Trophoblast cell (in vitro differentiated cells and primary cell): ENCODE measurements at regions not wholly inside any gene's neighbourhood (a gene's known extent, or its start where the extent isn't known, plus 50 kb on each side); places are given as distances from the start of the nearest gene placed in this dataset.

Experiments used
- DNase-seq, 2 donors: peaks; one replicate each; pipeline ENCODE4 v3.0.0-alpha.2; 2016
- H2AFZ ChIP-seq: 2 replicates; pipeline ENCODE4 v1.6.1; 2013; ENCODE audit warnings: low read length, moderate library complexity, mild to moderate bottlenecking; ENCODE audit not compliant: insufficient read depth, poor library complexity
- H2AK5ac ChIP-seq: 2 replicates; pipeline ENCODE4 v1.6.1; 2013; ENCODE audit warnings: mild to moderate bottlenecking, low read length
- H2BK120ac ChIP-seq: 2 replicates; pipeline ENCODE4 v1.6.1; 2013; ENCODE audit warnings: low read length, mild to moderate bottlenecking, moderate library complexity; ENCODE audit not compliant: insufficient read depth, poor library complexity
- H2BK12ac ChIP-seq: 2 replicates; pipeline ENCODE4 v1.6.1; 2013; ENCODE audit warnings: mild to moderate bottlenecking, low read length, moderate library complexity
- H2BK5ac ChIP-seq: 2 replicates; pipeline ENCODE4 v1.6.1; 2013; ENCODE audit warnings: low read length, low read depth, moderate library complexity, mild to moderate bottlenecking; ENCODE audit not compliant: poor library complexity
- H3K14ac ChIP-seq: 2 replicates; pipeline ENCODE4 v1.6.1; 2013; ENCODE audit warnings: mild to moderate bottlenecking, low read length
- H3K18ac ChIP-seq: 2 replicates; pipeline ENCODE4 v1.6.1; 2013; ENCODE audit warnings: mild to moderate bottlenecking, low read length
- H3K23ac ChIP-seq: 2 replicates; pipeline ENCODE4 v1.6.1; 2013; ENCODE audit warnings: low read length
- H3K27ac ChIP-seq: 2 replicates; pipeline ENCODE4 v1.5.1; 2013; ENCODE audit warnings: low read depth, mild to moderate bottlenecking, inconsistent platforms, low read length, moderate library complexity
- H3K27me3 ChIP-seq: 2 replicates; pipeline ENCODE4 v1.6.1; 2013; ENCODE audit warnings: inconsistent platforms, mild to moderate bottlenecking, low read length, moderate library complexity; ENCODE audit not compliant: insufficient read depth
- H3K36me3 ChIP-seq, 2 experiments: 1 replicate in 1 of 2; 2 replicates in 1 of 2; pipeline ENCODE4 v1.6.1; 2013; ENCODE audit warnings: low read length in 2 of 2, mild to moderate bottlenecking in 2 of 2, moderate library complexity in 1 of 2; ENCODE audit not compliant: insufficient read depth in 2 of 2, control insufficient read depth in 1 of 2
- H3K4ac ChIP-seq: 2 replicates; pipeline ENCODE4 v1.6.1; 2013; ENCODE audit warnings: low read depth, mild to moderate bottlenecking, low read length, moderate library complexity
- H3K4me1 ChIP-seq, 2 experiments: 1 replicate in 1 of 2; 2 replicates in 1 of 2; pipeline ENCODE4 v1.6.1; 2013; ENCODE audit warnings: low read length in 2 of 2, mild to moderate bottlenecking in 2 of 2, moderate library complexity in 1 of 2; ENCODE audit not compliant: insufficient read depth in 2 of 2, control insufficient read depth in 1 of 2
- H3K4me2 ChIP-seq: 2 replicates; pipeline ENCODE4 v1.6.1; 2013; ENCODE audit warnings: inconsistent platforms, mild to moderate bottlenecking, low read length, moderate library complexity
- H3K4me3 ChIP-seq: 2 replicates; pipeline ENCODE4 v1.5.1; 2013; ENCODE audit warnings: mild to moderate bottlenecking, low read depth, low read length, inconsistent platforms
- H3K79me1 ChIP-seq: one replicate; pipeline ENCODE4 v1.6.1; 2013; ENCODE audit warnings: low read length
- H3K79me2 ChIP-seq: 2 replicates; pipeline ENCODE4 v1.6.1; 2013; ENCODE audit warnings: low read length, mild to moderate bottlenecking; ENCODE audit not compliant: control insufficient read depth, insufficient read depth, poor library complexity
- H3K9ac ChIP-seq: 2 replicates; pipeline ENCODE4 v1.6.1; 2013; ENCODE audit warnings: mild to moderate bottlenecking, low read length
- H3K9me3 ChIP-seq: 2 replicates; pipeline ENCODE4 v1.6.1; 2013; ENCODE audit warnings: low read depth, mild to moderate bottlenecking, control low read depth, inconsistent platforms, low read length; ENCODE audit not compliant: insufficient read depth
- H4K12ac ChIP-seq: 2 replicates; pipeline ENCODE4 v1.6.1; 2013; ENCODE audit warnings: low read depth, mild to moderate bottlenecking, low read length, moderate library complexity
- H4K8ac ChIP-seq: 2 replicates; pipeline ENCODE4 v1.6.1; 2013; ENCODE audit warnings: low read depth, mild to moderate bottlenecking, low read length, moderate library complexity
- H4K91ac ChIP-seq: one replicate; pipeline ENCODE4 v1.6.1; 2013; ENCODE audit warnings: low read depth, mild to moderate bottlenecking, low read length, moderate library complexity
- WGBS: extraction: QIAGEN DNeasy Blood & Tissue Kit; methylation state at CpG from one replicate; pipeline ENCODE4 v1.1.7; 2013; ENCODE audit warnings: missing lambda C conversion rate; ENCODE audit not compliant: insufficient read length, insufficient coverage; ENCODE audit errors: extremely low coverage; 5-methylcytosine and 5-hydroxymethylcytosine counted together

GRCh38 chr5:132138260-132138659 is 64.7 kb downstream of the CSF2 start:
- Histone ChIP-seq H3K4ac (no peak overlapping the region), H3K4me1 (no peaks in the 10 kb centered on the region), H3K27me3 (no peaks in the 10 kb centered on the region), H3K79me1 (no peaks in the 10 kb centered on the region), H2BK12ac (no peak overlapping the region), H3K9me3 (no peaks in the 10 kb centered on the region), H2BK5ac (no peak overlapping the region), H3K9ac (no peak overlapping the region), H3K36me3 (no peaks in the 10 kb centered on the region), H3K18ac (no peak overlapping the region), H4K12ac (no peak overlapping the region), H4K91ac (no peak overlapping the region), H2BK120ac (no peak overlapping the region), H3K27ac (no peak overlapping the region), H3K23ac (no peak overlapping the region), H3K4me2 (no peak overlapping the region), H2AFZ (no peak overlapping the region), H4K8ac (no peak overlapping the region), H2AK5ac (no peak overlapping the region), H3K4me3 (no peak overlapping the region), H3K79me2 (no peaks in the 10 kb centered on the region), H3K14ac (no peak overlapping the region)
- WGBS, result no CpG with 5 or more reads among the region's 1 CpG
- no peak for DNase-seq
